Karpas-422 (cell line): ENCODE measurements at regions not wholly inside any gene's neighbourhood (a gene's known extent, or its start where the extent isn't known, plus 50 kb on each side); places are given as distances from the start of the nearest gene placed in this dataset.

ENCODE experiments used
- DNase-seq: peaks from one replicate; pipeline ENCODE4 v3.0.0-alpha.2; 2015
- H2AFZ ChIP-seq: fragments of 200-600 bp; sonication (generic); 2 replicates; pipeline ENCODE4 v1.6.1; 2014; ENCODE audit warnings: antibody characterized with exemption, low read length, mixed read lengths
- H3K27ac ChIP-seq: fragments of 200-600 bp; sonication (generic); 2 replicates; pipeline ENCODE4 v1.5.1; 2014; ENCODE audit warnings: mild to moderate bottlenecking, low read length, moderate library complexity
- H3K27me3 ChIP-seq: fragments of 200-600 bp; sonication (generic); 2 replicates; pipeline ENCODE4 v1.6.1; 2014; ENCODE audit warnings: low read length, mixed read lengths
- H3K36me3 ChIP-seq: fragments of 200-600 bp; sonication (generic); 2 replicates; pipeline ENCODE4 v1.6.1; 2014; ENCODE audit warnings: low read length, mixed read lengths; ENCODE audit not compliant: insufficient read depth
- H3K4me1 ChIP-seq: fragments of 200-600 bp; sonication (generic); 2 replicates; pipeline ENCODE4 v1.6.1; 2014; ENCODE audit warnings: mild to moderate bottlenecking, low read length, mixed read lengths
- H3K4me2 ChIP-seq: fragments of 200-600 bp; sonication (generic); 2 replicates; pipeline ENCODE4 v1.6.1; 2014; ENCODE audit warnings: low read length, low read depth, mild to moderate bottlenecking; ENCODE audit not compliant: poor library complexity, severe bottlenecking
- H3K4me3 ChIP-seq: fragments of 200-600 bp; sonication (generic); 2 replicates; pipeline ENCODE4 v1.5.1; 2014; ENCODE audit warnings: mild to moderate bottlenecking, antibody characterized with exemption, low read length, mixed read lengths
- H3K79me2 ChIP-seq: fragments of 200-600 bp; sonication (generic); 2 replicates; pipeline ENCODE4 v1.6.1; 2014; ENCODE audit warnings: mild to moderate bottlenecking, low read length, mixed read lengths
- H3K9ac ChIP-seq: fragments of 200-600 bp; sonication (generic); 2 replicates; pipeline ENCODE4 v1.6.0; 2014; ENCODE audit warnings: low read length
- H3K9me2 ChIP-seq: fragments of 200-600 bp; sonication (generic), shearing (Covaris generic); replicated peaks from 2 replicates; pipeline ENCODE4 v1.6.0; 2014; ENCODE audit warnings: mild to moderate bottlenecking, low read length, moderate library complexity; ENCODE audit not compliant: insufficient read depth
- H3K9me3 ChIP-seq: fragments of 300-700, 200-600 bp; sonication (generic); 2 replicates; pipeline ENCODE4 v1.6.1; 2014; ENCODE audit warnings: low read length, mixed read lengths
- H4K20me1 ChIP-seq: fragments of 200-600 bp; sonication (generic); 2 replicates; pipeline ENCODE4 v1.6.1; 2014; ENCODE audit warnings: mild to moderate bottlenecking, antibody characterized with exemption, low read length, low read depth; ENCODE audit not compliant: insufficient read depth

GRCh38 chr5:15206133-15206532 is 293.8 kb upstream of the FBXL7 start:
- Histone ChIP-seq H2AFZ (no peak overlapping the region), H3K4me3 (no peak overlapping the region), H3K36me3 (no peaks in the 10 kb centered on the region), H3K27ac (no peak overlapping the region), H3K9me3 (peaks cover 5% of the 10 kb centered on the region), H3K79me2 (no peaks in the 10 kb centered on the region), H4K20me1 (no peaks in the 10 kb centered on the region), H3K4me1 (no peaks in the 10 kb centered on the region), H3K27me3 (no peaks in the 10 kb centered on the region), H3K9me2 (no peaks in the 10 kb centered on the region), H3K9ac (no peak overlapping the region), H3K4me2 (no peak overlapping the region)
- no peak for DNase-seq

GRCh38 chr5:15203376-15203775 is 296.6 kb upstream of the FBXL7 start:
- no peaks in the 10 kb centered on the region; the same call in 1 of the 2 replicates for H3K9me3 ChIP-seq
- no peak for DNase-seq
- no peaks in the 10 kb centered on the region for H3K4me1 ChIP-seq
- H3K4me2 ChIP-seq = no peak overlapping the region
- no peaks in the 10 kb centered on the region for H3K36me3 ChIP-seq
- no peaks in the 10 kb centered on the region for H3K79me2 ChIP-seq
- no peak overlapping the region for H3K9ac ChIP-seq
- H3K27ac ChIP-seq = no peak overlapping the region
- H2AFZ ChIP-seq = no peak overlapping the region
- H3K9me2 ChIP-seq = no peaks in the 10 kb centered on the region
- no peaks in the 10 kb centered on the region for H3K27me3 ChIP-seq
- H4K20me1 ChIP-seq = no peaks in the 10 kb centered on the region
- H3K4me3 ChIP-seq = no peak overlapping the region

GRCh38 chr5:15191012-15191411 is 309.0 kb upstream of the FBXL7 start:
- no peaks in the 10 kb centered on the region for H3K4me1 ChIP-seq
- H3K36me3 ChIP-seq = no peaks in the 10 kb centered on the region
- no peak overlapping the region for H3K4me2 ChIP-seq
- H3K9me2 ChIP-seq = no peaks in the 10 kb centered on the region
- no peak overlapping the region for H3K9ac ChIP-seq
- no peaks in the 10 kb centered on the region for H3K79me2 ChIP-seq
- no peak overlapping the region for H3K27ac ChIP-seq
- H3K27me3 ChIP-seq = no peaks in the 10 kb centered on the region
- H2AFZ ChIP-seq = no peak overlapping the region
- no peak overlapping the region for H3K4me3 ChIP-seq
- H3K9me3 ChIP-seq = peaks cover 11% of the 10 kb centered on the region; the same call in 1 of the 2 replicates
- no peaks in the 10 kb centered on the region for H4K20me1 ChIP-seq
- no peak for DNase-seq

GRCh38 chr5:15183520-15183919 is 311.9 kb upstream of the ANKH start:
- Histone ChIP-seq H3K27ac (no peak overlapping the region), H3K4me3 (no peak overlapping the region), H4K20me1 (no peaks in the 10 kb centered on the region), H2AFZ (no peak overlapping the region), H3K4me1 (no peaks in the 10 kb centered on the region), H3K79me2 (no peaks in the 10 kb centered on the region), H3K9me2 (no peaks in the 10 kb centered on the region), H3K27me3 (no peaks in the 10 kb centered on the region), H3K9ac (no peak overlapping the region), H3K9me3 (peaks cover 17% of the 10 kb centered on the region), H3K4me2 (no peak overlapping the region), H3K36me3 (no peaks in the 10 kb centered on the region)
- no peak for DNase-seq

GRCh38 chr5:15170173-15170572 is 298.6 kb upstream of the ANKH start:
- H3K4me2 ChIP-seq = no peak overlapping the region
- no peak overlapping the region for H2AFZ ChIP-seq
- no peaks in the 10 kb centered on the region for H3K79me2 ChIP-seq
- H3K27me3 ChIP-seq = no peaks in the 10 kb centered on the region
- peaks cover 36% of the 10 kb centered on the region for H3K9me3 ChIP-seq
- H3K9ac ChIP-seq = no peak overlapping the region
- no peaks in the 10 kb centered on the region for H3K9me2 ChIP-seq
- no peaks in the 10 kb centered on the region for H3K4me1 ChIP-seq
- DNase-seq = no peak
- no peak overlapping the region for H3K27ac ChIP-seq
- H4K20me1 ChIP-seq = no peaks in the 10 kb centered on the region
- H3K4me3 ChIP-seq = no peak overlapping the region
- no peaks in the 10 kb centered on the region for H3K36me3 ChIP-seq

- Histone ChIP-seq H4K20me1 (no peaks in the 10 kb centered on the region), H3K9ac (no peak overlapping the region), H3K4me1 (no peaks in the 10 kb centered on the region), H3K36me3 (no peaks in the 10 kb centered on the region), H3K9me3 (peaks cover 33% of the 10 kb centered on the region), H2AFZ (no peak overlapping the region), H3K4me3 (no peak overlapping the region), H3K4me2 (no peak overlapping the region), H3K27me3 (no peaks in the 10 kb centered on the region), H3K79me2 (no peaks in the 10 kb centered on the region), H3K27ac (no peak overlapping the region), H3K9me2 (no peaks in the 10 kb centered on the region)
- DNase-seq = no peak
These were observed 296.8 kb upstream of the ANKH start for GRCh38 chr5:15168358-15168757.

GRCh38 chr5:15160091-15160490 is 288.5 kb upstream of the ANKH start:
- Histone ChIP-seq H3K4me1 (no peaks in the 10 kb centered on the region), H3K27me3 (no peaks in the 10 kb centered on the region), H2AFZ (no peak overlapping the region), H3K9ac (no peak overlapping the region), H3K79me2 (no peaks in the 10 kb centered on the region), H3K4me3 (no peak overlapping the region), H3K9me2 (no peaks in the 10 kb centered on the region), H3K4me2 (no peak overlapping the region), H3K9me3 (peaks cover 22% of the 10 kb centered on the region), H4K20me1 (no peaks in the 10 kb centered on the region), H3K36me3 (no peaks in the 10 kb centered on the region), H3K27ac (no peak overlapping the region)
- no peak for DNase-seq

GRCh38 chr5:15159606-15160005 is 288.0 kb upstream of the ANKH start:
- Histone ChIP-seq H3K4me1 (no peaks in the 10 kb centered on the region), H3K9me3 (peaks cover 17% of the 10 kb centered on the region), H3K4me3 (no peak overlapping the region), H3K36me3 (no peaks in the 10 kb centered on the region), H4K20me1 (no peaks in the 10 kb centered on the region), H3K9me2 (no peaks in the 10 kb centered on the region), H3K27ac (no peak overlapping the region), H3K9ac (no peak overlapping the region), H3K4me2 (no peak overlapping the region), H3K27me3 (no peaks in the 10 kb centered on the region), H3K79me2 (no peaks in the 10 kb centered on the region), H2AFZ (no peak overlapping the region)
- no peak for DNase-seq

- Histone ChIP-seq H3K79me2 (no peaks in the 10 kb centered on the region), H3K4me1 (no peaks in the 10 kb centered on the region), H3K4me2 (no peak overlapping the region), H4K20me1 (no peaks in the 10 kb centered on the region), H3K27ac (no peak overlapping the region), H3K9ac (no peak overlapping the region), H3K4me3 (no peak overlapping the region), H2AFZ (no peak overlapping the region), H3K9me3 (peaks cover 6% of the 10 kb centered on the region; the same call in 1 of the 2 replicates), H3K9me2 (no peaks in the 10 kb centered on the region), H3K36me3 (no peaks in the 10 kb centered on the region), H3K27me3 (no peaks in the 10 kb centered on the region)
- no peak for DNase-seq
These were observed 270.9 kb upstream of the ANKH start for GRCh38 chr5:15142458-15142857.
